DMS114 treated with DMSO at 0.1 percent for 48 hours (cell line): ENCODE measurements at regions not wholly inside any gene's neighbourhood (a gene's known extent, or its start where the extent isn't known, plus 50 kb on each side); places are given as distances from the start of the nearest gene placed in this dataset.
"Not testable (repeated sequence)": the region's sequence is repeated elsewhere in the genome, so short reads cannot be mapped to it uniquely, and the experiment has no call there.

Experiments used
- DNase-seq: peaks from one replicate; lab custom pipeline; 2025; ENCODE audit not compliant: unreplicated experiment; lab: John Stamatoyannopoulos, UW

DNA sequence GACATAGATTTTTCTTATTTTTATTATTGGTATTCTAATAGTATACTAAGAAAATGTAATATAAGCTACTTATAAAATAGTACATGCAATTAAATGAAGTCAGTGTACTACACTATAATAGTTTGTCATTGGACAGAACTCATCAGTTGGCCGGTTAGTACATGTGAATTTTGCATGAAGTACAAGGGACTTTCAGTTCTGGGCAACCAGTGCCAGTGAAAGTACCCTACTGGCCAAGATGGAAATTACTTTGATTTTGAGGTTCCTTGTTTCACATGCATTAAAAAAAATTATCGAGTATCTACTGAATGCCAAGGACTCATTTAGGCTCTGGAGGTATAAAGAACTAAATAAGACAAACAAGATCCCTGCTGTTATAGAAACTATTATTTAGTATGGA is 213.4 kb upstream of the ELL2 start:
- no peak for DNase-seq

DNA sequence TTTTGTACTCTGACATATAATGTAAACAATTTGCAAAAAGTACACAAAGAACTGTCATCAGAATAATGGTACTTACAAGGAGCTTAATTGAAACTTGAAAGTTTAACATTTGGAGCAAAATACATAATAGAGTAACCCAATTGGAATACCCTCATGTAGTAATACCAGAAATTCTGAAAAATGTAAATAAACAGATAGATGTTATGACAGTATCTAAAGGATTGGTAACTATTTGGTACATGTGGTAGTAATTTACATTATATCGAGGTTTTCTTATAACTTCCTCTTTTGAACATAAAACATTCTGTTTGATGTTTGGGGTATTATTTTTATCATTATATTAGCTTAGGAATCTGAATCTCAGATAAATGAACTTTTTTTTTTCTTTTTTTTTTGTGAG is 211.7 kb upstream of the ELL2 start:
- no peak for DNase-seq

DNA sequence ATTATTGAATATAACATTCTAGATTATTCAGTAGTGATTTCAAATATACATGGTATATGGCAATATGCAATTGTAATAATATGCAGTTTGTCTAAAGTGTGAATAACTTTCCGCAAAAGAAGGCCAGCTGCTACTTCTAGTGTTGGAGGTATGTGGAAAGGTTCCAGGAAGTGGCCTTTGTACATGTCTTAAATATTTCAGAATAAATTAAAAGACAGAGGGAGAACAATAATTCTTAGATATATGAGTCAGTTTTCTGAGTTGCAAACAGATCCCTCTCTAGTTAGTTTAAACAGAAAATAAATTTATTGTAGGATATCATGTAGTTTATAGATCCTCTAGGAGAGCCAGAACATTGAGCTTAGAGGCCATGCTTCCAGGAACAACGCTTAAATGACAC is 210.8 kb upstream of the ELL2 start:
- DNase-seq: no peak

DNA sequence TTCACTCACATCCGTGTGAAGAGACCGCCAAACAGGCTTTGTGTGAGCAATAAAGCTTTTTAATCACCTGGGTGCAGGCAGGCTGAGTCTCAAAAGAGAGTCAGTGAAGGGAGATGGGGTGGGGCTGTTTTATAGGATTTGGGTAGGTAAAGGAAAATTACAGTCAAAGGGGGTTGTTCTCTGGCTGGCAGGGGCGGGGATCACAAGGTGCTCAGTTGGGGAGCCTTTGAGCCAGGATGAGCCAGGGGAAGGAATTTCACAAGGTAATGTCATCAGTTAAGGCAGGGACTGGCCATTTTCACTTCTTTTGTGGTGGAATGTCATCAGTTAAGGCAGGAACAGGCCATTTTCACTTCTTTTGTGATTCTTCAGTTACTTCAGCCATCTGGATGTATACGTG is 210.3 kb upstream of the ELL2 start:
- DNase-seq: not testable (repeated sequence)

DNA sequence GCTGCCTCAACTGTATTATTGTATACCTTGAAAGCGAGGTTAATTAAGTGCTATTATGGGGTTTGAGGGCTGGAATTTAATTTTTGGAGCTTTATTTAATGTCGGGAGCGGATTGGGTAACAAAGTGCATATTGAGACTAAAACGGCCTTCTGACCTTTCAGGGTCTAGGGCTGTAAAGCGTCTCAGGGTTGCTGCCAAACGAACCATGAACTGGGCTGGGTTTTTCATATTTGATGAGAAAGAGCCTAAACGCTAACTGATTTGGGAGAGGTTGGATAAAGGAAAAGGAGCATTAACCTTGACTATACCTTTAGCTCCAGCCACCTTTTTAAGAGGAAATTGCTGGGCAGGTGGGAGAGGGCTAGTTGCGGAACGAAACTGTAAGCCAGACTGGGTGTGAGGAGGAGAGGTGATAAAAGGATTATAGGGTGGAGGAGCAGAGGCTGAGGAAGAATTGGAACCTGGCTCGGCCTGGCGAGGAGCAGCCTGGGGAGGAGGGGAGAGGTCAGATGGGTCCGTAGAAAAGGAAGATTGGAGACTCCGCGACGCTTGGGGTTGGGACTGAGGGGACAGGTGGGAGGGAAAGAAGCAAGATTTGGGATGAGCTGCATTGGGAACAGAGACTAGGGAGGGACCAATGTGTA is 209.0 kb upstream of the ELL2 start:
- DNase-seq: not testable (repeated sequence)

DNA sequence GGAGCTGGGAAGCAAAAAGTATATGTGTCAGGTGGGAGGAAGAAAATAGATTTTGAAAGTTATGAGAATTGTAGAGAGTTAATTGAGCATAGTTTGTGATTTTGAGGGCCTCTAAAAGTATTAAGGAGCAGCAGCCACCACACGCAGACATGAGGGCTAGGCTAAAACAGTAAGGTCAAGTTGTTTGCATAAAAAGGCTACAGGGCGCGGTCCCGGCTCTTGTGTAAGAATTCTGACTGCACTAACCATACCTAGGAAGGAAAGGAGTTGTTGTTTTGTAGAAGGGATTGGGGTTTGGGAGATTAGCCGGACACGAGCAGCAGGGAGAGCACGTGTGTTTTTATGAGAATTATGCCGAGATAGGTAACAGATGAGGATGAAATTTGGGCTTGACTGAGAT is 207.2 kb upstream of the ELL2 start:
- not testable (repeated sequence) for DNase-seq

DNA sequence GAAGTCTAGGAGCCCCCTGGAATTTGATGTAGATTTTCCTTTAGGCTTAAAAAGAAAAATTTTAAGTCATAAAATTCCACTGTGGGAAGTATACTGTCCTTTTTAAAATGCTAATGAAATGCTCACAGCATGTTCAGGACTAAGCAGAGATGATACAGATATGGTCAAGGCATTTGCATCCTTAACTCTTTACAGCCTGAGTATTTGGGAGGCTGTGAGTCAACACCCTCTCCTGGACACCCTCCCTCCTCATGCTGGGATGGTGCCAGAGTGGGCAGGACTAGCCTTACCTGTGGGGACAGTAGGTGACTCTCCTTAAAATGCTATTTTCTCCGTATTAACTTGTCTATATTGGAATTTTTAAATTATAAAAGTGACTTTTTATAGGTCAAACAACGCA is 197.4 kb upstream of the ELL2 start:
- DNase-seq: no peak

DNA sequence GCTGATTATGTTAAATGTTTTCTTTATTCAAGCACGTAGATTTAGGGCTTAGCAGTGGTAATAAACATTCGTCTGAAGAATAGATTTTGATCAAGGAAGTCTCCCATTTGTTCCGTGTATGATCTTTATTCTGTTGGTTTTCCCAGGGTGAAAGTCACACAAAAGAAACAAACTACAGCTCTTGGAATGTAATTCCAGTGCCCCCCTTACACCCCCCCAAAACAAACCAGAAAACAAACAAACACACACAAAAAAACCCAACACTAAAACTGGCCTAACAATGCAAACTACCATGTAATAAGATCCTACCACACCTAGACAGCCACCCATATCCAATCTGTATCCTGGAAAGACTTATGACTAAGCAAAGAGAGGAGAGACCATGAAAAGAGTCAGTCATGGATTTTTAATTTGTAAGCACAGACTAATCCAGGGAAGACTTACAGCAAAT is 196.2 kb upstream of the ELL2 start:
- DNase-seq: no peak

DNA sequence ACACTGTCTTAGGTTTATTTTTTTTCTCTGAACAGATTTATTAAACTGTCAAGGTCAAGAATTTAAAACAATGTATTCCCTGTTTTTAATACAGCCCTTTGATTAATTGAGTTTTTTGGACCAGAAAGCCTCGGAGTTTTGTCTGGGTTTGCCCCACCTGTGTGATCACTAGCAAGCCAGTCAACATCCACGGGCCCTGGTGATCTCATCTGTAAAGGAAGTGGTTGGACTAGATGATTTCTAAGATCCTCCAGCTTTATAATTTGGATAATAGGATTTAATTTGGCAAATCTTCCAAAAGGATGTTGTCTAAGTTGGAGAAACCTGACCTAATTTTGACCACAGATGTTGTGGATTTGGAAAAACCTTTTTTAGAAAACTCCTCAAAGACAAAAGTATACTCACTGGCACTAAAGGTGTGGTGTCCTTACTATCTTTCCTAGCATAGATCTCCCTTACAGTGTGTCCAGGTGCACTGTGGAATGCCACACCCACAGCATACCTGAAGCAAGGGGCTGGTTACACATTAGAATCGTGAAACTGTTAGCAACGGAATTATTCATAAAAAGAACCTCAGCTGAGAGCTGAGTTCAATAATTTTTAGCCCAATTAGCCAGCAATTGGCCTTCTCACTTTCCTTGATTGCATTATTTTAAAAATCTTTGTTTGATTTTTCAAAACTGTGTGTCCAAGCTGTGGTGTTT is 195.6 kb upstream of the ELL2 start:
- no peak for DNase-seq

DNA sequence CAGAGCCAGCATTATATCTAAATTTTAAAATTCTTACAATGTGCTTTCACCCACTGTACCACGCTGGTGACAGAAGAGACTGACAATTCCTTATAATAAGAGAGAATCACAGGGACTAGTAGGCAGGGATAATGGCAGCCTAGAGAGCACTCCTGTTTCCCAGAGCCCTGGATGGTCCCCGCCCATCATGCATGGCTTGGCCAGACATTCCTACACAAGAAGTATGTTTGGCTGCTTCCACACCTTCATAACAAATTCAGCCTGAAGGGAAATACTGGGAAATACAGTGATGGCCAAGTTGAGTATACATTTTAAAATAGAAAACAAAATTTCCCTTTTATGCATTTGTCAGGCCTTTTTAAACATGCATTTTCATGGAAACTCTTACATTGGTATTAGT is 193.5 kb upstream of the ELL2 start:
- DNase-seq: no peak

DNA sequence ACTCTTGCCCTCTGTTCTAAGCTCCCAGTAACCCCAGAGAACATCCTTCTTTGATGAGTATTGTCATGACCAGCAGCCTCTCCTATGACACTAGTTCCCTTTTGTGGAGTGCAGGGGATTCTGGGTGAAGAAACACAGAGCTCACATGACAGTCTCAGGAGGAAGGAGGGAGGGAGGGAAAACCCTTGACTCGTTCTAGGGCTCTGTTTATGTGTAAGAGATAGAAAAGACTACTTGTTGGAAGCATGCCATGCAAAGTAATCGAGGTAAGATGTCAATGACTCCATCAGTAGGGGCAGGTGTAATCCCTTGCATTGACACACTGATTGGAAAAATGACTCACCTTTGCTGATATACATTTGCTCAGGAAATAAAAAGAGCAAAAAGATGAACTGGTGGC is 190.2 kb upstream of the ELL2 start:
- DNase-seq: no peak

DNA sequence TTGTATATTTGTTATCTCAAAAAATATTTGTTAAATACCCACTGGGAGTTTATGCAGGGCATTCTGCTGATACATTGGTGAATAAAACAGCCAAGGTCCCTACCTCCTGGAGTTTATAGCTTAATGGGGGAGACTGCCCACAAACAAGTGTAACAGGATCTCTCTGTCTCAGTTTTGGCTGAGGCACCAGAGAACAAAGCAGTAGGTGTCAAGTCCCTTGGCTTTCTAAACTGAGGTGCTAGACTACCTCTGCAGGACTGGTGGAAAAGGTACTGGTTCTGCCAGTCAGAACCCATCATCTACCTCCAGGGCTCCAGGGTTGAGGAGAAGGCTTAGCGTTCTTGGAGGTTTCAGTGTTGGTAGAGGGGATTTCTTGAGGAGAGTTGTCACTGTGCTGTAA is 188.4 kb upstream of the ELL2 start:
- DNase-seq: no peak

DNA sequence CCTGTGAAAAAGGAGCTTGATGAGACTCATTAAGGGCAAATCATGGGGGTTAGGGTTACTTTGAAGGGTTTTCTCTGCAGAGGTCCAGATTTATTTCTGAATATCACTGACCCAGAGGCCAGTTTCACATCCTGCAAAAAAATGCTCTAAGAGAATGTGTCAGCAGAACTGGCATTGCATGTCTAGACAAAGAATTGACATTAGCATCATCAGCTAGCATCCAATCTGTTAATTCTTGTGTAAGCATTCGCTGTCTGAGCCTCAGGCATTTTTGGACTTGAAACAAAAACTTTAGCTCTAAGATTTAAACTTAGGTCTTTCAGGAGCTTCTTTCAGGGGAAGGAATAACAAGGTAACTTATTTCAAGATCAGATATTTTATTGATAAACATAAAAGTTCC is 187.9 kb upstream of the ELL2 start:
- no peak for DNase-seq

DNA sequence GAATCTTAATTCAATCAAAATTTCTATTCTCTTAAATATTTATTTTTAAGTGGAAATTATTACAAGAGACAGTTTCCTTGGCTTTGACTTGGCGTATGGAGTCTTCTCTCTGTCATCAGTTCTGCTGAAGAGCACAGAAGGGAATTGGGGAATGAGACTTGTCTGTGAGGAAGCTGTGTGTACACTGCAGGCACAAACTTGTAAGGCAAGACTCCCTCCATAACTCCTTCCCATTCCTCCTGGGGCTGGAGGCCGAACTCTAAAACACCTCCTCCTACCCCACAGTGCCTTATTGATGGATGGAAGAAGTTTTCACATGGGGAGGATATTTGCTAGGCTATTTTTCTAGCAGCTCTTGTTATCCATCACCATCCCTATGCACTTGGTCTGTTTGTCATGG is 187.4 kb upstream of the ELL2 start:
- DNase-seq: no peak

DNA sequence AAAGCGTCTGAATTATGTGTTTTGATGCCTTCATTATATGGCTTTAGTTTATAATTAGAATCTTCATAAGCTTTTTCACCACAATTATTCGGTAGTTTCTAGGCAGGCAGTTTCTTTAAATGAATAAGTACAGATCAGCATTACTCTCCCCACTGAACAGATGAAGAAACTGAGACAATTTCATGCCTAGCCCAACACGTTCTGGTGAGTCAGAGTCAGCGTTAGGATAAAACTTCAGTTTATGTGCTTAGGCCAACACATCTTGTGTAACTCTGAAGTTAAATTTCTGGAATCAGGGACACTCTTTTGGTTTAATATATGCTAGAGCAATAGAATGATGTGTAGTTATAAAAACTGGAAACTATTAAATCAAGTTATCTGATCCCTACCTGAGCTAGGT is 186.7 kb upstream of the ELL2 start:
- DNase-seq: no peak

DNA sequence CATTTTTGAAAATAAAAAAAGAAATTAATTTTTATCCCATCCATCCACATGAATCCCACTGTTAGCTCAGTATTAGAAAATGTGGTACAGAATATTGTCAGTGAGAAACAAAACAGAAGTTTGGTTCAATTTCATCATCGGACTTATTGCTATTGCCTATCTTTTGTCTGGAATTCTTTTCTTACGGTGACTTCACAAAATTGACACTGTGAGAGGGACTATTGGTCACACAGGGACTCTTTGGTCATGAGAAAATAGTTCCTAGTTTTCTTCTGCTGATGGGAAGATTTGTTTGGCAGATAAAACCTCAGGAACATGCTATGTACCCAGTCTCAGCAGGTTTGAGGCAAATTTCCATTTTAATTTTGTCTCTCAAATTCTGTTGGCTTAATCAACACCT is 186.2 kb upstream of the ELL2 start:
- no peak for DNase-seq

DNA sequence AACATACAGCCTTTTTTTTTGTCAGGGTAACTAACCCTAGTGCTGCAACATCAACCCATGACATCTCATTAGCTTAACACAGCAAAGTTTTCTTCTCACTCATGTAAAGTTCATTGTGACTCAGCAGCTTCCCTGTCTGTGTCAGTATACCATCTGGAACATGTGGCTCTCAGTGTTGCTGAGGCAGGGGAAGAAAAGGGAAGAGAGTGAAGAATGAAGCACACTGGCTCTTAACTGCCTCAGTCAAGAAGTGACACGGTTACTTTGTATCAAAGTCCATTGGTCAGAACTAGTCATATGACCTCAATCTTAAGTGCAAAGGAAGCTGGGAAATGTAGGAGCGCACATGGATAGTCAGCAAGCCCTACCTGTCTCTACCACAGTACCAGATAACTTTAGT is 185.0 kb upstream of the ELL2 start:
- DNase-seq: no peak

DNA sequence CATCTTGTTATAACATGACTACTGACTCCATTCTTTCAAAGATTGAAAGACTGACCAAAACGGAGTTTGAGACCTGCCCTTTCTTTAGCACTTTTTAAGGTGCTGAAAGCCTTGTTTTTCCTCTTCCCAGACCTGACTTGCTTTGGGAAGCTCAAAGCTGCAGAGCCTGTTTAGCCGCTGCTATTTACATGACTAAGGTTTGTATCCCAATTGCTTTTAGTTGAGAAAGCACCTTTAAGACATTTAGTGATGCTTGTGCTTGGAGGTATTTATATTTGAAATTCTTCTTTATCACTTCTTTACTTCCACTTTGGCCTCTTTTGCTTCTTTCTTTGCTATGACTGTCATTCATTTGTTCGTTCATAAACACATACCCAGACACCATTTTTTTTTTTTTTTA is 182.6 kb upstream of the ELL2 start:
- DNase-seq: no peak

DNA sequence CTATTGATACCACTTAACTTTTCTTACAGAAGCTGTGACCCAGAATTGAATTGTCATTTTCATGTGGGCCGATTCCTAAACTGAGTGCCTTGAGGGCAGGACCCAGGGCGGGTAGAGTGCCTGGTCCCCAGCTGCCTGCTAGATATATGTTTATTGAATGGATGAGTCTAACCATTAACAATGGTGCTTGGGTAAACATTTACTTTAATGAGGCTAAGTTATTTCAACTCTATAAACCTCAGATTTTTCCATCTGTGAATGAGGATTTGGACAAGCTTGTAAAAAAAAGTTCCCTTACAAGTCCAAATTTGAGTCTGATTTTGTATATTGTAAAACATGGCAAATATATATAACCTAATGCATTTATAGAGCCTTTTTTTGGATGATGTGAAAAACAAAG is 181.8 kb upstream of the ELL2 start:
- no peak for DNase-seq

DNA sequence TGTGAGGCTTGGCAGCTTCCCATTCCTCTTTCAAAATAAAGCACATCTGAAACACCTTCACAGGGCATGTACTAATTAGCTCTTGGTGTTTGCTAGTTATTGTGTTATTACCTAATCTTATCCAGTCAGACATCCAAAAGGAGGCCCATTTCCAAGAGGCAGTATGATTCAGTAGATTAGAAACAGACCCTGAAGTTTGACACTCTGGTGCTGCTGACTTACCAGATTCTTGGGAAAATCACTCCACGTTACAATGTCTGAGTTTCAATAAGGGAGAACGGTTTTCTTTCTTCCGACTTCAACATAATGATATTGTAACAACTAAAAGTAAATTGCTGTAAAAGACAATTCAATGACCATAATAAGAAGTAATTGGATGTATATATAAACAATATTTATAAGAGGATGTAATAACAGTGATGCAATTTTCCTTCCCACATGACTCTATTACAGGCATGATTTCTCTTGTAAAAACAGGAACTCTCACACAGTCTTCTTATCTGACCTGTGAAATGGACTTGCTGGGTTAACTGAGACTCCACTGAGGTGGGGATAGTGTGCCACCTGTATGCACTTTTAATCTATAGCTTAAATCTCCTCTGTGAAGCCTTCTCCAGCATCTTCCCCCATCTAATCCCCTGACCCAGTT is 181.3 kb upstream of the ELL2 start:
- no peak for DNase-seq

DNA sequence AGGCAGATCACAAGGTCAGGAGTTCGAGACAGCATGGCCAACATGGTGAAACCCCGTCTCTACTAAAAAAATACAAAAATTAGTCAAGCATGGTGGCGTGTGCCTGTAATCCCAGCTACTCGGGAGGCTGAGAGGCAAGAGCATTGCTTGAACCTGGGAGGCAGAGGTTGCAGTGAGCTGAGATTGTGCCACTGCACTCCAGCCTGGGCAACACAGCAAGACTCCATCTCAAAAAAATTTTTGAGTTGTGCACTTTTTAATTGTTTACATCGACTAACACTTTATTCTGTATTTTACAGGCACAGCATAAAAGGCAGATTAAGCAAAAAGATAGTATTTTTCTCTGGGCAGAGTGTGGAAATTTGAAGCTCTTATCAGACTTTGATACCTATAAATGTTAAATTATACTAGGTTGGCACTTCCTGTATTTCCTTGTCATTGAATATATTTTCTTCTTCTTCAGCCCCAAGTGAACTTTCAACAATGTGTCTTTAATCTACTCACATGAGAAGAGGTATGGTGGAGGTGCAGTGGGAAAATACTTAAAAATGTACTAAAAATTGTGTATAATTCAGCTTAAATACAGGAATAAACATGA is 180.6 kb upstream of the ELL2 start:
- no peak for DNase-seq

DNA sequence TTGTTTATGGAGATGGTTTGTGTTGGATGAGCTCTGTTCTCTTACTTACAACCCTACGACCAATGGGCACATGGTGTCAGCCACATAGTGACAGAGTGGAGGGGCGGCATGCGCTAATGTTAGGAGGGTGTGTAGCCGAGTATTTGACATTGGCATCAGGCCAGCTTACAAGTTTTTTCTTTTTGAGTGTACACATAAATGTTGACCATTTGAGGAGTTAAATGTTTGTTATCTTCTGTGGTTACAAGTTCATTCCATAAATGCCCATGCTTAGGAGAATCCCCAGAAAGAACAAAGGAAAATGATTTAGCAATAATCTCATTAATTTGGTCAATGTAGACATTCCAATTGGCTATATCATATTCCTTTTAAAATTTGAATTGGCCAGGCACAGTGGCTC is 180.1 kb upstream of the ELL2 start:
- DNase-seq: no peak
